ENCODE measurements at regions not wholly inside any gene's neighbourhood (a gene's known extent, or its start where the extent isn't known, plus 50 kb on each side); places are given as distances from the start of the nearest gene placed in this dataset.

DNA sequence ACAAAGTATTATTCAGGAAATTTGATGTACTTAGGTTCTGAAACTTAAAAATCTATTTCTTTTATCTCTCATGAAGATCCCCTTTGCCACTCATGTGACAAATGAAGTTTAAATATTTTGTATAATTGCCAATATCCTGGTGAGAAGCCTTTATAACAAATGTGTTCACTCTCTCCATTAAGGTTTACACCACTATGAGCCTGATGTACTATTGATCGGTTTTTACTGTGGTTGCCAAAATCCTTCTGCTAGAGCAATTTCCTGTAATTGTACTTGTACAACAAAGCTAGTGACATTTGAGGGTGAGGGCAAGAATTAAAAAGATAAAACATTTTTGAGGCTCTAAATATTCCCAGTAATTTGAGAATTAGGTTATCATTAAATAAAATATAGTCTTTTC is 222.3 kb upstream of the CDH19 start:
- no peak for DNase-seq

DNA sequence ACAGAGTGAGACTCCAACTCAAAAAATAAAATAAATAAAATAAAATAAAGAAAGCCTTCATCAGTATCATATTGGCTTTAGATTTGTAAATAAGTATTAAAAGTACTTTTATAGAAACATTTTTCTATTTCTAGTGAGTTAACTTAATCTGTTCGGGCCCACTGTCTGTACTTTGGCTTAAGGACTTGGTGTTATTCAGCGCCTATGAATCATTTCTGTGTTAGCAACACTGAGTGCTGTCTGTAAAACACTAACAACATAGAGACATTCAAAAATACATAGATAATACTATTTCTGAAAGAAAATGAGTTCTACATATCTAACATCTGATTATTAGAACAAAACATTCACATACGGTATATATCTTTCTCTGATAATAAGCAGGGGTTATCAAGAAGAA is 221.5 kb upstream of the CDH19 start:
- DNase-seq, result no peak

DNA sequence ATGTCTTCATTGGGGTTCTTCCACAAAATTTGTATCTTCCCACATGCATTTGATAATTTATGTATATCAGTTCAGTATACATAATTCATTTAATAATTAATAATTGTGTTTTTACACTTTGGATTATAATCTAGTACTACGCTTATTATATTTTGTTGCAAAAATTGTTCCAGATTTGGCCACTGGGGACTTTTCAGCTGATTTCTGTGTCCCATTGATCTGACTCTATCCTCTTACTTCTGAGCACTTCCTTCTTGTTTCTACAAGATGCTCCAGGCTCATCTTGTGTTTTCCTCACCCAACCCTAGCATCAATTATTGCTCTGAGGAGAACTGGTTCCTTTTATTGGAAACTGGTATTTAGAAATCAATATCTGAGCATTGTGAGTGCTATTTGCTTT is 215.3 kb upstream of the CDH19 start:
- DNase-seq, result no peak

DNA sequence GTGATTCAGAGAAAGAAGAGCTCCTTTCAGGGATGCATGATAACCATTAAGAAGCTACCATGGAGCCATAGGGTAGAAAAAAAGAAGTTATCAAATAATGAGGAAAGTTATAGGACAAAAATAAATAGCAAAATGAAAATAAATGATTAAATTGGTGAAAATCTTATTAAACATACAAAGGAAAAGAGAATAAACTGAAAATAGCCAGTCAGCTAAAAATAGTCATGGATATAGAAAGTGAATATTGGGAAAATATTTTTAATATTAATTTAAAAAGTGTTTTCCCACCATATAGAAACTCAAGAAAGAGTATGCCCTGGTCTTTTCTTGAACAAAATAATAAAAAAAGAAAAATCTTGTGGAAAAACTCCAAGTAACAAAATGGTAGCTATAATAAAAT is 209.2 kb upstream of the CDH19 start:
- no peak for DNase-seq

DNA sequence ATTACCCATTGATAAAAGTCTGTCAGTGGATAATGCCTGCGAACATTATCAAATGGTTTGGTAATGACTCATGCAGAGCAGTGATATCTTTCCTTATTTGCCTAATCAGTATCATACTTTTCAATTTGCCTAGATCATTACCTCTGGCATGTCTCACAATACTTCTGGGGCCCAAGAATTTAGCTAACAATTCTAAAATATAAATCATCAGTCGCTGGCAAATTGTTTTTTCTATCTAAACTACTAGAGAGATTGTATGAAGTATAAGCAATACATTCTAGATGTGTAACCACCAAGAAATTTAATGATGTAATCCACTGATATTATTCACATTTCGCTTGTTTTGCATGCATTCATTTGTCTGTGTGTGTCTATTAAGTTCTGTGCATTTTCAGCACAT is 191.2 kb upstream of the CDH19 start:
- DNase-seq, result no peak

DNA sequence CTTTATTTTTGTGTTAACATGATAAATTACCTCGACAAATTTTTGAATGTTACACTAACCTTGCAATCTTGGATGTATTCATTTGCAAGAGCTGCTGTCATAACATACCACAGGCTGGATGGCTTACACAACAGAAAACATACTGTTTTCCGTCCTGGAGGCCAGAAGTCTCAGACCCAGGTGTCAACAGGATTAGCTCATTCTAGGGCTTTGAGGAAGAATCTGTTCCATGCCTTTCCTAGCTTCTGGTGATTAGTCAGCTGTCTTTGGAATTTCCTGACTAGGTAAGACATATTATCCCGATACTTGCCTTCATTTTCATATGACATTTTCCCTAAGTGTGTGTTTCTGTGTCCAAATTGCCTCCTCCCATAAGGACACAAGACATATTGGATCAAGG is 188.6 kb upstream of the CDH19 start:
- no peak for DNase-seq

DNA sequence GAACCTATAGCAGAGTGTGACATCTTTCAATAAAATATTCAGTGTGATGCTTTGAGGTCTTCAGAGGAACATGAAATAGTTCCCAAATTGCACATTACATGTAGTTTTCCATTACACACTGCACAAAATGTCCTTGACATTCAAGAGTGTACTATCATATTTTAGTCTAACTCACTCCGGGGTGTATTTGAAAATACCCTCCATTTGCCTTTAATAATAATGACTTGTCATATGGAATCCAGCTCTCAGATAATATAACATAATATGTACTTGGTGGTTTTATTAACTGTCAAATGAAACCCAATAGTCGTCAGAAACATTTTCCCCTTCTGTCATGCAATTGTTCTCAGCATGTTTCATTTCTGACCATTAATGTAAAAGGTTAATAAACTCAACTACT is 176.7 kb upstream of the CDH19 start:
- DNase-seq, result no peak

DNA sequence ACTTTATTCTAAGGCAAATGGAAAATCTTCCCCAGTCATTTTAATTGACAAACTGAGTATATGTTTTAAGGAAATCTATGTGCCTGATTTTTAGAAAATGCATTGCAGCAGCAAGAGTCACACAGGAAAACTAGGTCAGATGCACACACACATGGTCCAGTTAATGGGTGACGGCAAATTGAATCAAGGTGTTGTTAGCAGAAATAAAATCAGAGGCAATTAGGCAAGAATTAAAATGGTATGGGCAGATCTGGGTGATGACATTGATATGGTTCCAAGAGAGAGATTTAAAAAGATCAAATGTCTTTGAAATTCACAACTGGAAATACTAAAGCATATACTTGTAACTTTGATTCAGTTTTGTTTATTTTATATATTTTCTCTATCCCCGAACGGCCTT is 174.2 kb upstream of the CDH19 start:
- no peak for DNase-seq

DNA sequence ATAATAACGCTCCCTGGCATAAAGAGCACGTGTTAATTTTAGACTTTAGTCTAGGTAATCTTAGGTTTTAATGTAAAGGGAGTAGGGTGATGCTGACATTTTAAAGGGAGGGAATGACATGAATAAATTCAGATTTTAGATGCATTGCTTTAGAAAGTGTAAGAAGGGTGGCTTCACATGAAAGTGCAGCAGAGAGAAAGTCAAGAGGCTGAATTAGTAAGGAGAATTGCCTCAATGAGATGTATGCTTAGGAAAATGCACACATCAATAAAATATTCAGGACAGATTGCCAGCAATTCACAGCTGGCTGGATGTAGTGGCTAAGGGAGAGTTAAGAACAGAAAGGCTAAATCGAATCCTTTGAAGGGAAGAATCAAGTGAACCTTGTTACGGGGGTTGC is 165.5 kb upstream of the CDH19 start:
- DNase-seq, result no peak

DNA sequence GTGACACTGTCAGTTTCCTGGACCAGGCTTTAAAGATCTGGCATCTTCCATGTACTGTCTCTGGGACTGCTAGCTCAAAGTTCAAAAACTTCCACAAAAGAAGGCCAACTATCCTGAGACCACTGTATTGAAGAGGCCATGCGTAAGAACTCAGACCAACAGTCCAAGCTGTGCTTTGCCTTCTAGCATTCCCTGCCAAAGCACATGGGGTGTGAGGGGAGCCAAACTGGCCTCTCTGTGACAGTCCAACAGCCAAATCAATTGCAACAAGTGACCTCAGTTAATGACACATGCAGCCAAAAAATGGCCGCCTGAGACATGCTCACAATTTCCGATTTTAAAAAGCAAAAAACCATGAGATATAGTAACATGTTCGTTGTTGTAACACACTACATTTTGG is 160.3 kb upstream of the CDH19 start:
- DNase-seq, result no peak

DNA sequence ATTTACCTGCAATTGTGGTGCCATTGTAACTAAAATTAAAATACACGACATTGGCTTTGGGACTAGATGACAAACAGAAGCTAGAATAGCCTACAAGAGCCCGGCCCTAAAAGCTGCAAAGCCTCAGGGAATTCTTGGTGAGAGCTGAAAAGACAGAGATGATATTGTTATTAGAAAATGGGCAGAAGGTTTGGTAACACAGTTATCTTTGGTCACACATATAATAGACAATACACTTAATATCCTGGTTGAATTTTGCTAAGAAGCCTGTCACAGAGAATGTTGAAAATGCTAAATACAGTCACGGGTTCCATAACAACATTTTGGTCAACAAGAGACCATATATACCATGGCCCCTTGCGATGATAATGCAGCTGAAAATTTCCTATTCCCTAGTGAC is 157.3 kb upstream of the CDH19 start:
- DNase-seq, result no peak

DNA sequence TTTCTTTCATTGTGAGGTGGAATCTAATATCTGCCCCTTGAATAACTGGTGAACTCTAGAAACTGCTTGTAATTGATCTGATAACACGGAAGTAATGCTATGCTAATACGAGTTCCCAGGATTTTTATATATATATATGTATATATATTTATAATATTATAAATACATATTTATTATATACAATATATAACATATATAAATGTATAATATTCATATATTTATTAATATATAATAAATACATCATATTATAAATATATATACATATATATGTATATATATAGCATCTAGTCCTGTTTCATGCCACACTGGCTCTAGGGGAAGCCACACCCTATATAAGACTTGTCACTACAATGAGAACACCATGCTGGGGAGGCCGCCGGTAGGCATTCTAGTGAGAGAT is 156.7 kb upstream of the CDH19 start:
- DNase-seq, result no peak

DNA sequence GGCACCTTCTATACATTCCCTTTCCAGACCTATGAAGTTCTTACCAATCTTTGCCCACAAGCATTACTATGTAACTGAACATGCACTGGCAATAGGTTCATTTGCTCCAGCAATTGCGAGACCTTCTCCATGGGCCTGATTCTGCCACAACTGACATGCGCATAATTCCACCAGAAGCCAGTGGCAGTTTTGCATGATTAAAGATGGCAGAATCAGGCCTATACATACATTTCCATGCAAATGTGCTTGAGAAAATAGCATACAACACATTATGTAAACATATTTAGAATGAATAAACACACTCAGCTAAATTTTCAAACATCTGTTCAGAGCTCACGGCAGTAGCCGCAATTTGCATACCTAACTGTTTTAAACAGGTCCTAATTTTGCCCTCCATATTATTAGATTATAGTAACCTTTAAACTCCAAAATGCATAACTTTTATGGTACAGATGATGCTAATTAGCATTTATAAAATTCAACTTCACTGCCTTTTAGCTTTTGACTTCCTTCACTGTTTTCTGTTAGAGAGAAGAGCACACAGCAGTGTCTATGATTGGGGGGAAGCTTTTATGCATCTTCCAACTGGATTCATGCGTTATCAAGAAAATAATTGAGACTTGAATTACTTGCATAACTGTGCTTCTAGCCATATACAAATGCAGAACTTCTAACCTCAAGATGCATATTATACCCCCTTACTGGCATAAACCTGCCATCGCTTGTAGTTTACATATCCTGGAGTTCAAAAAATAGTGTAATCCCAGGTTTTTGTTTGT is 155.3 kb upstream of the CDH19 start:
- no peak for DNase-seq

DNA sequence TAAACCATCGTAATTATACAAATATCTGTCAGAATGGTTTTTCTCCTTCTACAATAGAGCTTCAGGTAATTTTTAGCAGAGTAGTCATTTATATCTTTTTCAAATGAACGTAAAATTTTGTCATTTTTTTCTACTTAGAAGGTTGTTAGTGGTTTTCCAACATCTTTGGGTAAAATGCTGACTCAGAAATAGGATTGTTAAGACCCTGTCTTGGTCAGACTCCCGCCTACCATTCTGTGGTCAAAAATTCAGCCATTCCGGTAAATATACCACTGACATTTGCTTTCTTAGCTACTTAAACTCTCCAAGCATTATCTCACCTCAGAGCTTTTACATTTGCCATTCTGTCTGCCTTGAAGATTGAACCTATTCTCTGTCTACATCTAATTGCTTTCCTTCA is 154.1 kb upstream of the CDH19 start:
- DNase-seq, result no peak

DNA sequence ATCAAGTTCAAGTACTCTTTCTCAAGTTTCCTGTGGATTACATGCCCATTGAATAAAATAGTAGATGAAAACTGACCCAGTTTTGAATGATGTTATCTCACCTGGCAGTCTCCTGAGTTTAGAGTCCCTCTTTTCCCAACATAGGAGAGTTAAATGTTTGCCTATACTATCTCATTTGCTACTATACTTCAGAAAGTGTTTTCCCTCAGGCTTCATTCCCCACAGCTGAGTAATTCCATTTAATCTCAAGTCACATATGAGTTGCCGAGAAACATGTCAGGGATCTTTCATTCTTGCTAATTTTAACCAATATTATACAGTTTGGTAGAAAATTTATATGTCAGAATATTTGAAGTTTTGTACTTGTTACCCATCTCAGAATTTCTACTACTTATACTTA is 150.4 kb upstream of the CDH19 start:
- no peak for DNase-seq

DNA sequence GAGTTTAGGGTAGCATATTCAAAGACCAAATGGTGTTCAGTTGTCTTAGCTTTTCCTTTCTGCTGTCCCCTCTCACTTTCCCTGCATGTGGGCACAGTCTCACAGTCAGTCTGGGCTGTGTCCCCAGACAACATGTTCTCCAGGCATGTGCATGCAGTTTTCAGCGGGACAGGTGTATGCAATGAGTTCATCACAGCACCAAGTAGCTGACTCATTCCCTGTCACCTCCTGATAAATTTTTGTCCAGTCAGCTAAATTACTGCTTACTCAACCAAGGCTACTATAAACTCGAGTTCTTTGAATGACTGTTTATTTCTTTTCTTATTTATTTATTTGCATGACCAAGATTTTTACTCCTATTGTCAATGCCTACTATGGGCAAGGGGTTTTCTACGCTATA is 148.8 kb upstream of the CDH19 start:
- DNase-seq, result no peak

DNA sequence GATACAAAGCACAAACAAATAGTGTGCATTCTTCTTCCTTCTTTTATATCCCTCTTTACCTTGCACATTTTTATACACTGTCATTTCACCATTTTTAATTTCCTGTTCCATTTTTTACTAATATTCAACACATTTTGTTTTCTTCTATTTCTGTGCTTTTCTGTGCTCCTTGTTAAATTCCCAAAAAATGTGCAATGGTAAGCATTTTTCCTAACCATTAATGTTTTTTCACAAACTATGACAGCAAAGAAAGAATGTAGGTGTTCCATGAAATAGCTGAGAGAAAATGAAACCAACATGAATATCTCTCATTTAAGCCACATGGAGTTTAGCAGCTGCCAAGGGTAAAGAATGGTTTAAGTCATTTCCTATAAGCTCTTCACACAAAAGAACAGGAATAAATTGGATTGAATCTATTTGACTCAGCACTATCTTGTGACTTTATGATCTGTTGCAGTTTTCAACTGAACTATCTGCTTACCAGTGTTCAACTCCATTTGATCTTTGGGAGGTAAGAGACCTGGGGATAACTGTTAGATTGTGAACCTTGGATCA is 145.7 kb upstream of the CDH19 start:
- DNase-seq, result no peak

DNA sequence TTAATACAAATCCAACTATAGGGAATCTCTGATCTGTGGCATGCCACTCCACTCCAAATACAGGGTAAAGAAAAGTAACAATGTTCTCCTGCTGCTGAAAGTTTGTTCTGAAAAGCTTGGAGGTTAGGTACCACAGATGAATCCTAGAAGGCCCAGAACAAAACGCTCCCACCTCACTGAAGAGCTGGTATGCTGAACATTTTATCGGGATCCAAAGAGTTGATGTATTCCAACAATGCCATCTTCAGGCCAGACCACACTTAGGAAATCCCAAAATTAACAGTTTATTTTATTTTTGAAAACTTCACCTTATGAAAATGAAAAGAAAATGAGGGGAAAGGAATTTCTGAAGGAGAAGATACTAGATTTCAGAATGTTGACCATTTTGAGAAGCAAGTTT is 145.1 kb upstream of the CDH19 start:
- DNase-seq, result no peak

DNA sequence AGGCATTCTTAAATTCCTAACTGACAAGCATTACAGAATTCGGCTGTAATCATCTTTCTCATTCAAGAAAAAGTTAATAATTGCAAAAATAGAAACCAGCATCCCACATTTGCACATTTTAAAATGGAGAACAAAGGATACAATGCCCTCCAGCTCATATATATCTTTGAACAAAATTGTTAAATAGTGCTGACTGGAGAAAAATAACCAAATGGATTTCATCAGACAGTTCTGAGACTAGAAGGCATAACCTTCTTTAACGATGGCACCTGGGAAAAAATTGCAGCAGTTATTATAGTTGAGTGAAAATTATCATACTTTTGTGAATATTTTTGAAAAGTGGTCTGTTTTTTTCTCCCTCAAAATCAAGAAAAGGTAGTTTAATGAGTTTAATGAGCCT is 138.9 kb upstream of the CDH19 start:
- DNase-seq, result no peak

DNA sequence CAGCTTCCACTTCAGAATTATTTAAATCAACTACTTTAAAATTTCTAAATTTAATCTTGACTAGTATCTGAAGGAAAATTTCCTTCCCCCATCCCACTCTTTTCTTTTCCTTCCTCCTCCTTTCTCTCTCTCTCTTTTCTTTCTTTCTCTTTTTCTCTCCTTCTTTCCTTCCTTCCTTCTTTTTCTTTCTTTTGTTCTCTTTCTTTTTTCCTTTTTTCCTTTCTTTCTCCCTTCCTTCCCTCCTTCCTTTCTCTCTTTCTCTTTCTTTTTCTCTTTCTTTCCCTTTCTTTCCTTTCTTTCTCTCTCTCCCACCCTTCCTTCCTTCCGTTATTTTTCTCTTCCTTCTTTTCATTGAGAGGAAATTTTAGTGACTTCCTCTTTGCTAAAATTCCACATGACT is 132.0 kb upstream of the CDH19 start:
- no peak for DNase-seq

DNA sequence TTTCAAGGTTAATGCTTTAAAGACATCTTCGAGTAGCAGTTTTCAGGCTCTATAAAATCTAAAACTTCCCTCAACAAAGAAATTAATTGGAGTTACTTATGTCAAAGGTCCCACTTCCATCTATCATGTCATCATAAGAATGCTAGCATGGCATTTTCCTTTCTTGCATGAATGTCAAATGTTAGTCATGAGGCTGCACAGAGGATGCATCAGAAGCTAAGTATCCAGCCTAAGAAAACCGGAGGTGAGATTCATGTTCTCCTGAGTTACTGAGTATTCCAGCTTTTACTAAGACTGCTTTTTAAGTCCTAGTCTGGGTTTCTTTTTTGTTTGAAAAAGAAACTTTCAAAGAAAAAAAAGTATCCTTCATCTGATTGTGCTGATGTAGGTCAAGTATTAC is 130.6 kb upstream of the CDH19 start:
- no peak for DNase-seq

DNA sequence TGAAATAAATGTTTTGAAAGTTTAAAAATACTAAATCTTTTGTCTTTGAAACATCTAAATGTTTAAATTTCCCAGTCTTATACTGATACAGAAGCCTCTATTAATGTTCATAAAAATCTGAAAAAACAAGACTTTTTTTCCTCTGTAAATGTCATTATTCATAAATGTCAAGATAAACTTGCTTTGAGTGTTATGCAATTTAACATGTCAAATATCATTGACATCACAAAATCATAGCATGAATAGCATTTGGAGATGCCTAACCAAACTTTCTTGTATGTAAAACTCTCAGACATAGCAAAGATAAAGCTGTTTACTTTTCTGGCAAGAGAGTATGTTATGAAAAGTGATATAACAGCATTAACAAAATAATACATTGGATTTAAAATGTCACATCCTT is 128.0 kb upstream of the CDH19 start:
- no peak for DNase-seq

DNA sequence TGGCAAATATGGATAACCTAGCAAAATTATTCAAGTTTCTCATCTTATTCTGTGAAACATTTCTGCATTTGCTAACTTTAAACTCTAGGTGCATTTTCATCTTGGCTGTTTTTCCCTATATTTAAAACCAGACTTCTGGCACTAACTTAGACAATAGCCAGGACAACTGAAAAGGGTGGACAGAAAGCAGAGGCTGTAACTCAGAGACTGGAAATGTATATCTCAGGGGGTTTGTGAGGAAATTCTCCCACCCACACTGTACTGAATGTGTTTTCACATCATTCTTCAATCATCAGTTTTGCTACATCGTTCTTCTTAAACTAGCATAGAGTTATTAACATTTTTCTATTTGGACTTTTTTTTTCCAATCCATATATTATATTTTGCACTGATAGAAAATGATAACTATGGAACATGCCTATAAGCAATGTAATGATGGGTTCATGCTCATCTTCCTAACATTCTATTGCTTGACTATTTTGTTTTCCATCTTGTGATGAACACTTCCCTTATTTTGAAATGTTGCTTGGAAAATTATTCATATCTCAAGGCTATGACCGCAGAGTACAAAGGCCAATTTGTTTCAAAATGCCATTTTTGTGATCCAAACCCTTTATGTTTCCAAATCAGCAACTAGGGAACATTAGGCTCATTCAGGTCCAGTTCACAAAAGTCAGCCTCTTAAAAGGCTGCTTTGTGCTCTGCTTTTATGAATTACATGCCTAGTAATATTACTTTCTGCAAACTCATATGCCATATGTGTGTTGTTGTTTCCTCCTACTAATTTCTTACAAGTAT is 125.8 kb upstream of the CDH19 start:
- no peak for DNase-seq

DNA sequence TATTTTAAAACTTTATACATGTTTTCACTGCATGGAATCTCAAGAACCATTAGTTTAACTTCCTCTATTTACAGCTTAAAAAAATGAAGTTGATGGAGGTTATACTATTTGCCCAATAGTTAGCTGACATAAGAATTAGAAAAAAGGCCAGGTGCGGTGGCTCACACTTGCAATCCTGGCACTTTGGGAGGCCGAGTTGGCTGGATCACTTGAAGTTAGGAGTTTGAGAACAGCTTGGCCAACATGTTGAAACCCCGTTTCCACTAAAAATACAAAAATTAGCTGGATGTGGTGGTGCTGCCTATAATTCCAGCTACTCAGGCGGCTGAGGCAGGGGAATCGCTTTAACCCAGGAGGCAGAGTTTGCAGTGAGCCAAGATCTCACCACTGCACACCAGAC is 125.1 kb upstream of the CDH19 start:
- DNase-seq, result no peak

DNA sequence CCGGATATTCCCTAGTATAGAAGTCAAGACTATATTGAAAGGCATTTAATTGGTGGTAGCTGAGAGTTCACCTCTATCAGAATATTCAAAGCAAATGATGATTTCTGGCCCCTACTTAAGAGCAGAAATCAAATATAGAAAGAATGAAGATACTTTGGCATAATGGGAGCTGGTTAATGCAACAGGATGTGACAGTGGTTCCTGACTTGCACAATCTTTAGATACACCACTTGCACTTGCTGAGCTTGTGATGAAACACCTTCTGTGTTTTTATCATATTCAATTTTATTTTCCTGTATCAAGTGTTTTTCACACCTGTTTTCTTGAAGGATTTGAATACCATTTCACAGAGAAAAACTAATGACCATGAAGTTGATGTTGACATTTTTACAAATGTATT is 124.1 kb upstream of the CDH19 start:
- DNase-seq, result no peak

Data from DMS79 treated with DMSO at 0.1 percent for 48 hours (cell line).